Tibial nerve (tissue), 4 donors: ENCODE measurements at regions not wholly inside any gene's neighbourhood (a gene's known extent, or its start where the extent isn't known, plus 50 kb on each side); places are given as distances from the start of the nearest gene placed in this dataset.

Experiments used
- CTCF ChIP-seq, 5 experiments: fragments of 200-600 bp in 3 of 5; fragments of 450-650 bp in 2 of 5; sonication (generic) in 3 of 5; IDR thresholded peaks; one replicate each; pipeline ENCODE4 v1.5.1; 2016 to 2019; ENCODE audit warnings: antibody characterized with exemption in 5 of 5, mild to moderate bottlenecking in 3 of 5, moderate library complexity in 2 of 5
- EP300 ChIP-seq, 2 donors: sonication (generic); formaldehyde crosslinking; IDR thresholded peaks; one replicate each; pipeline ENCODE4 v1.6.1; 2017; ENCODE audit warnings: antibody characterized with exemption in 2 of 2, mild to moderate bottlenecking in 1 of 2

GRCh38 chr14:83912032-83912642, 1617.8 kb upstream of the FLRT2 start:
- TF ChIP-seq CTCF (IDR thresholded peaks at IDR 0.05) (no peak), EP300 (IDR thresholded peaks at IDR 0.05) (no peak)
